Fibroblast of lung (primary cell): ENCODE measurements at regions not wholly inside any gene's neighbourhood (a gene's known extent, or its start where the extent isn't known, plus 50 kb on each side); places are given as distances from the start of the nearest gene placed in this dataset.

ENCODE experiments used
- DNase-seq, 2 donors: peaks; one replicate each; pipeline versions ENCODE4 v3.0.0 to v3.0.0-alpha.2; 2010; ENCODE audit warnings: low read depth in 2 of 2
- H2AFZ ChIP-seq: 2 replicates; pipeline ENCODE4 v1.5.1; 2012; ENCODE audit warnings: low read length, control low read depth, inconsistent platforms
- H3K27ac ChIP-seq: 2 replicates; pipeline ENCODE4 v1.5.1; 2011; ENCODE audit warnings: low read length, control low read depth; ENCODE audit not compliant: insufficient read depth
- H3K27me3 ChIP-seq: 2 replicates; pipeline ENCODE4 v1.5.1; 2011; ENCODE audit warnings: mild to moderate bottlenecking, low read length; ENCODE audit not compliant: control insufficient read depth, insufficient read depth
- H3K36me3 ChIP-seq: 2 replicates; pipeline ENCODE4 v1.5.1; 2011; ENCODE audit warnings: low read length; ENCODE audit not compliant: control insufficient read depth, insufficient read depth
- H3K4me1 ChIP-seq: 2 replicates; pipeline ENCODE4 v1.5.1; 2011; ENCODE audit warnings: low read length; ENCODE audit not compliant: control insufficient read depth, insufficient read depth; ENCODE audit errors: extremely low read depth
- H3K4me2 ChIP-seq: 2 replicates; pipeline ENCODE4 v1.5.1; 2011; ENCODE audit warnings: low read length, control low read depth; ENCODE audit not compliant: insufficient read depth; ENCODE audit errors: extremely low read depth
- H3K4me3 ChIP-seq, 4 experiments: fragments of 200-600 bp in 1 of 4; sonication (generic) in 1 of 4; replicated peaks in 1 of 4; 2 replicates each; pipeline ENCODE4 v1.5.1; 2011 to 2016; ENCODE audit warnings: low read length in 4 of 4, low read depth in 3 of 4, mild to moderate bottlenecking in 3 of 4, control low read depth in 2 of 4, inconsistent platforms in 1 of 4, mixed read lengths in 1 of 4; ENCODE audit not compliant: insufficient read depth in 1 of 4; ENCODE audit errors: control extremely low read depth in 1 of 4
- H3K79me2 ChIP-seq: 2 replicates; pipeline ENCODE4 v1.5.1; 2012; ENCODE audit warnings: mild to moderate bottlenecking, low read length, inconsistent platforms; ENCODE audit not compliant: control insufficient read depth, insufficient read depth
- H3K9ac ChIP-seq: 2 replicates; pipeline ENCODE4 v1.5.1; 2011; ENCODE audit warnings: mild to moderate bottlenecking, low read length, control low read depth; ENCODE audit not compliant: insufficient read depth
- H3K9me3 ChIP-seq: 2 replicates; pipeline ENCODE4 v1.5.1; 2012; ENCODE audit warnings: low read depth, low read length; ENCODE audit not compliant: control insufficient read depth, insufficient read depth
- H4K20me1 ChIP-seq: 2 replicates; pipeline ENCODE4 v1.5.1; 2011; ENCODE audit warnings: low read length; ENCODE audit not compliant: control insufficient read depth, insufficient read depth; ENCODE audit errors: extremely low read depth
- CTCF ChIP-seq, 2 donors: IDR thresholded peaks in 1 of 2; conservative IDR thresholded peaks in 1 of 2; 1 replicate in 1 of 2; 2 replicates in 1 of 2; pipeline ENCODE4 v1.5.1; 2011 to 2012; ENCODE audit warnings: low read length in 2 of 2, control low read depth in 1 of 2, inconsistent platforms in 1 of 2, low read depth in 1 of 2, mild to moderate bottlenecking in 1 of 2
- EZH2 ChIP-seq: IDR thresholded peaks from 2 replicates; pipeline ENCODE4 v1.5.1; 2012; ENCODE audit warnings: low read length, control low read depth, mild to moderate bottlenecking; ENCODE audit errors: missing control alignments

- Histone ChIP-seq H3K9me3 (no peaks in the 10 kb centered on the region), H3K4me3 (no peak overlapping the region), H2AFZ (no peak overlapping the region), H3K36me3 (no peaks in the 10 kb centered on the region), H3K27me3 (no peaks in the 10 kb centered on the region), H4K20me1 (no peaks in the 10 kb centered on the region), H3K4me1 (no peaks in the 10 kb centered on the region), H3K9ac (no peak overlapping the region), H3K27ac (no peak overlapping the region), H3K4me2 (no peak overlapping the region), H3K79me2 (no peaks in the 10 kb centered on the region)
- TF ChIP-seq CTCF (conservative IDR thresholded peaks at IDR 0.05 in 1 of 2, IDR thresholded peaks at IDR 0.05 in 1 of 2; ENCODE audit: low read depth in 1 of 2, low read length in 2 of 2) (no peak), EZH2 (no peak)
- no peak for DNase-seq
Observed at GRCh38 chr1:30186586-30186985, 536.8 kb downstream of the MATN1 start.

GRCh38 chr1:30185809-30186208 is 537.6 kb downstream of the MATN1 start:
- no peak for DNase-seq
- H3K36me3 ChIP-seq: no peaks in the 10 kb centered on the region
- H3K4me1 ChIP-seq: no peaks in the 10 kb centered on the region
- no peaks in the 10 kb centered on the region for H3K9me3 ChIP-seq
- H3K27me3 ChIP-seq: no peaks in the 10 kb centered on the region
- H3K9ac ChIP-seq: no peak overlapping the region
- no peak overlapping the region for H3K4me2 ChIP-seq
- H3K79me2 ChIP-seq: no peaks in the 10 kb centered on the region
- TF ChIP-seq EZH2: no peak
- no peak for TF ChIP-seq CTCF (conservative IDR thresholded peaks at IDR 0.05 in 1 of 2, IDR thresholded peaks at IDR 0.05 in 1 of 2; ENCODE audit: low read depth in 1 of 2, low read length in 2 of 2)
- H3K4me3 ChIP-seq: no peak overlapping the region
- H4K20me1 ChIP-seq: no peaks in the 10 kb centered on the region
- H3K27ac ChIP-seq: no peak overlapping the region
- H2AFZ ChIP-seq: no peak overlapping the region

- Histone ChIP-seq H3K36me3 (no peaks in the 10 kb centered on the region), H3K9me3 (no peaks in the 10 kb centered on the region), H3K27me3 (no peaks in the 10 kb centered on the region), H4K20me1 (no peaks in the 10 kb centered on the region), H3K4me1 (no peaks in the 10 kb centered on the region), H2AFZ (no peak overlapping the region), H3K27ac (no peak overlapping the region), H3K4me3 (no peak overlapping the region), H3K9ac (no peak overlapping the region), H3K79me2 (no peaks in the 10 kb centered on the region), H3K4me2 (no peak overlapping the region)
- no peak for DNase-seq
- no peak for TF ChIP-seq EZH2
- no peak for TF ChIP-seq CTCF (conservative IDR thresholded peaks at IDR 0.05 in 1 of 2, IDR thresholded peaks at IDR 0.05 in 1 of 2; ENCODE audit: low read depth in 1 of 2, low read length in 2 of 2)
Observed at GRCh38 chr1:30185313-30185712, 538.1 kb downstream of the MATN1 start.
